Fibroblast of lung (primary cell): ENCODE measurements at regions not wholly inside any gene's neighbourhood (a gene's known extent, or its start where the extent isn't known, plus 50 kb on each side); places are given as distances from the start of the nearest gene placed in this dataset.

Experiments
- EZH2 ChIP-seq: IDR thresholded peaks from 2 replicates; pipeline ENCODE4 v1.5.1; 2012; ENCODE audit warnings: low read length, control low read depth, mild to moderate bottlenecking; ENCODE audit errors: missing control alignments
- TF ChIP-seq, protein P1 (sequence below), 2 donors: IDR thresholded peaks in 1 of 2; conservative IDR thresholded peaks in 1 of 2; 1 replicate in 1 of 2; 2 replicates in 1 of 2; pipeline ENCODE4 v1.5.1; 2011 to 2012; ENCODE audit warnings: low read length in 2 of 2, control low read depth in 1 of 2, inconsistent platforms in 1 of 2, low read depth in 1 of 2, mild to moderate bottlenecking in 1 of 2

DNA sequence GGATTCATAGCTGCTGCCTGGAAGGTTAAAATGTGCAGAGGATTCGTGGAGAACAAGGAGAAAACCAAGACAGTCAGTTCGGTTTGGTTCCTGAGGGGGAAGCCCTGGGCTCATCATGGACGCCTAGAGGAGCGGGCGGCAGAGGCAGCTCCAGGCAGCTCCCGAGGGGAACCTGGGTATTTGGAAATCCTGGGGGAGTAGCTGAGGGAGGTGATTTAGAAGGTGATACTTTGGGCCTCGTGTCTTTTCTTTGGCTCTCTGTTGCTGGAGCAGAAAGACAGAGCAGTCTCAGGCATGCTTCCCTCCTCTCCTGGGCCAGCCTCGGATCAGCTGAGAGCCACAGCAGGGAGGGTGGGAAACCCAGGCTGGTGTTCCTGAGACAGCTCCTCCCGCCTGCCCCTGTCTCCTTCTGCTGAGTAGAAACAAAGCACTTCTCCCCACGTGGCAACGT is 139.5 kb downstream of the DLL1 start:
- TF ChIP-seq, protein P1, sequence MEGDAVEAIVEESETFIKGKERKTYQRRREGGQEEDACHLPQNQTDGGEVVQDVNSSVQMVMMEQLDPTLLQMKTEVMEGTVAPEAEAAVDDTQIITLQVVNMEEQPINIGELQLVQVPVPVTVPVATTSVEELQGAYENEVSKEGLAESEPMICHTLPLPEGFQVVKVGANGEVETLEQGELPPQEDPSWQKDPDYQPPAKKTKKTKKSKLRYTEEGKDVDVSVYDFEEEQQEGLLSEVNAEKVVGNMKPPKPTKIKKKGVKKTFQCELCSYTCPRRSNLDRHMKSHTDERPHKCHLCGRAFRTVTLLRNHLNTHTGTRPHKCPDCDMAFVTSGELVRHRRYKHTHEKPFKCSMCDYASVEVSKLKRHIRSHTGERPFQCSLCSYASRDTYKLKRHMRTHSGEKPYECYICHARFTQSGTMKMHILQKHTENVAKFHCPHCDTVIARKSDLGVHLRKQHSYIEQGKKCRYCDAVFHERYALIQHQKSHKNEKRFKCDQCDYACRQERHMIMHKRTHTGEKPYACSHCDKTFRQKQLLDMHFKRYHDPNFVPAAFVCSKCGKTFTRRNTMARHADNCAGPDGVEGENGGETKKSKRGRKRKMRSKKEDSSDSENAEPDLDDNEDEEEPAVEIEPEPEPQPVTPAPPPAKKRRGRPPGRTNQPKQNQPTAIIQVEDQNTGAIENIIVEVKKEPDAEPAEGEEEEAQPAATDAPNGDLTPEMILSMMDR (conservative IDR thresholded peaks at IDR 0.05 in 1 of 2, IDR thresholded peaks at IDR 0.05 in 1 of 2; ENCODE audit: low read depth in 1 of 2, low read length in 2 of 2), result no peak
- no peak for TF ChIP-seq EZH2
